Progenitor cell of endocrine pancreas (in vitro differentiated cells): ENCODE measurements at regions not wholly inside any gene's neighbourhood (a gene's known extent, or its start where the extent isn't known, plus 50 kb on each side); places are given as distances from the start of the nearest gene placed in this dataset.

Experiments used
- DNase-seq: peaks from one replicate; pipeline ENCODE4 v3.0.0; 2021; ENCODE audit warnings: low spot score; ENCODE audit not compliant: unreplicated experiment
- H3K27ac Mint-ChIP-seq: 2 replicates; pipeline ENCODE4 v1.8.0; 2021; ENCODE audit warnings: mild to moderate bottlenecking, moderate library complexity, mixed read lengths
- H3K27me3 Mint-ChIP-seq: 2 replicates; pipeline ENCODE4 v1.8.0; 2021; ENCODE audit warnings: mixed read lengths
- H3K36me3 Mint-ChIP-seq: 2 replicates; pipeline ENCODE4 v1.8.0; 2022; ENCODE audit warnings: mixed read lengths; ENCODE audit not compliant: insufficient read depth
- H3K4me1 Mint-ChIP-seq: 2 replicates; pipeline ENCODE4 v1.8.0; 2021; ENCODE audit warnings: low read depth, mixed read lengths
- H3K4me3 Mint-ChIP-seq: 2 replicates; pipeline ENCODE4 v1.8.0; 2021; ENCODE audit warnings: low read depth, mild to moderate bottlenecking, moderate library complexity, mixed read lengths
- H3K9me3 Mint-ChIP-seq: 2 replicates; pipeline ENCODE4 v1.8.0; 2021; ENCODE audit warnings: low read depth, mixed read lengths
- CTCF ChIP-seq: fragments of 200-600 bp; sonication (generic); IDR thresholded peaks from one replicate; pipeline ENCODE4 v1.5.0; 2021; ENCODE audit warnings: antibody characterized with exemption, mild to moderate bottlenecking; ENCODE audit not compliant: unreplicated experiment

- no peak for TF ChIP-seq CTCF
- no peak for DNase-seq
- no peaks in the 10 kb centered on the region for H3K4me1 Mint-ChIP-seq
- H3K27me3 Mint-ChIP-seq: peaks cover 5% of the 10 kb centered on the region
- H3K27ac Mint-ChIP-seq: no peak overlapping the region
- peaks cover 20% of the 10 kb centered on the region for H3K9me3 Mint-ChIP-seq
- no peak overlapping the region for H3K4me3 Mint-ChIP-seq
- peaks cover 3% of the 10 kb centered on the region for H3K36me3 Mint-ChIP-seq
Observed at GRCh38 chr1:10848109-10848684, 51.8 kb upstream of the CASZ1 start.

GRCh38 chr1:10850026-10850425 lies 53.6 kb upstream of the CASZ1 start:
- Mint-ChIP-seq H3K4me3 (no peak overlapping the region), H3K9me3 (peaks cover 7% of the 10 kb centered on the region), H3K36me3 (peaks cover 3% of the 10 kb centered on the region), H3K27me3 (peaks cover 5% of the 10 kb centered on the region), H3K27ac (no peak overlapping the region), H3K4me1 (no peaks in the 10 kb centered on the region)
- DNase-seq: no peak
- TF ChIP-seq CTCF: no peak

GRCh38 chr1:10851024-10852013 lies 54.9 kb upstream of the CASZ1 start:
- Mint-ChIP-seq H3K9me3 (peaks cover 5% of the 10 kb centered on the region), H3K27ac (no peak overlapping the region), H3K4me3 (no peak overlapping the region), H3K4me1 (peaks cover 1% of the 10 kb centered on the region), H3K36me3 (peaks cover 1% of the 10 kb centered on the region), H3K27me3 (peaks cover 5% of the 10 kb centered on the region)
- TF ChIP-seq CTCF: no peak
- no peak for DNase-seq

GRCh38 chr1:10852018-10852417 lies 55.6 kb upstream of the CASZ1 start:
- no peak for TF ChIP-seq CTCF
- H3K4me1 Mint-ChIP-seq: peaks cover 1% of the 10 kb centered on the region
- H3K27ac Mint-ChIP-seq: no peak overlapping the region
- peaks cover 3% of the 10 kb centered on the region for H3K9me3 Mint-ChIP-seq
- peaks cover under 1% of the 10 kb centered on the region for H3K36me3 Mint-ChIP-seq
- H3K4me3 Mint-ChIP-seq: no peak overlapping the region
- peaks cover 5% of the 10 kb centered on the region for H3K27me3 Mint-ChIP-seq
- DNase-seq: no peak

- Mint-ChIP-seq H3K4me1 (peaks cover 1% of the 10 kb centered on the region), H3K36me3 (no peaks in the 10 kb centered on the region), H3K27me3 (peaks cover 8% of the 10 kb centered on the region), H3K4me3 (no peak overlapping the region), H3K9me3 (peaks cover 3% of the 10 kb centered on the region), H3K27ac (no peak overlapping the region)
- no peak for DNase-seq
- TF ChIP-seq CTCF: no peak
Observed at GRCh38 chr1:10852486-10852885, 56.0 kb upstream of the CASZ1 start.
